ENCODE measurements at regions not wholly inside any gene's neighbourhood (a gene's known extent, or its start where the extent isn't known, plus 50 kb on each side); places are given as distances from the start of the nearest gene placed in this dataset.
A peak's percentile ranks its signal among the peaks of the same experiment; 100 is the strongest.

GRCh38 chr6:26149240-26149639 is 62.0 kb downstream of the HFE start:
- no peak for DNase-seq (ENCODE audit: extremely low read depth, low read depth, low spot score)

GRCh38 chr6:26152226-26153101 is 65.2 kb downstream of the HFE start:
- no peak for DNase-seq (ENCODE audit: extremely low read depth, low read depth, low spot score)

- DNase-seq (ENCODE audit: extremely low read depth, low read depth, low spot score) = no peak
Measured at GRCh38 chr6:26155061-26155930, 68.1 kb downstream of the HFE start.

DNA sequence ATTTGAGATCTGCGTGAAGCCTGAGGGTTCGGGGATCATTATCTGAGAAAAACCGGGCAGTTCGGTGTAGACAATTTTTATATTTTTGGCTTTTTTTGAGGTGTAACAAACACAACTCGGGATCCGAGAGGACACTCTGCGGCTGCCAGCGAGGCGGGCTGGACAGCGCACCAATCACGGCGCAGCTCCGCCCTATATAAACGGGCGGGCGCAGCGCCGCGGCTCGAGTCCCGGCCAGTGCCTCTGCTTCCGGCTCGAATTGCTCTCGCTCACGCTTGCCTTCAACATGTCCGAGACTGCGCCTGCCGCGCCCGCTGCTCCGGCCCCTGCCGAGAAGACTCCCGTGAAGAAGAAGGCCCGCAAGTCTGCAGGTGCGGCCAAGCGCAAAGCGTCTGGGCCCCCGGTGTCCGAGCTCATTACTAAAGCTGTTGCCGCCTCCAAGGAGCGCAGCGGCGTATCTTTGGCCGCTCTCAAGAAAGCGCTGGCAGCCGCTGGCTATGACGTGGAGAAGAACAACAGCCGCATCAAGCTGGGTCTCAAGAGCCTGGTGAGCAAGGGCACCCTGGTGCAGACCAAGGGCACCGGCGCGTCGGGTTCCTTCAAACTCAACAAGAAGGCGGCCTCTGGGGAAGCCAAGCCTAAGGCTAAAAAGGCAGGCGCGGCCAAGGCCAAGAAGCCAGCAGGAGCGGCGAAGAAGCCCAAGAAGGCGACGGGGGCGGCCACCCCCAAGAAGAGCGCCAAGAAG is 69.0 kb downstream of the HFE start:
- DNase-seq (ENCODE audit: extremely low read depth, low read depth, low spot score) = no peak

- no peak for DNase-seq (ENCODE audit: extremely low read depth, low read depth, low spot score)
Measured at GRCh38 chr6:26156850-26157250, 69.6 kb downstream of the HFE start.

- DNase-seq (ENCODE audit: extremely low read depth, low read depth, low spot score) = peak; percentile 96
Measured at GRCh38 chr6:26157251-26158075, 70.2 kb downstream of the HFE start.

DNA sequence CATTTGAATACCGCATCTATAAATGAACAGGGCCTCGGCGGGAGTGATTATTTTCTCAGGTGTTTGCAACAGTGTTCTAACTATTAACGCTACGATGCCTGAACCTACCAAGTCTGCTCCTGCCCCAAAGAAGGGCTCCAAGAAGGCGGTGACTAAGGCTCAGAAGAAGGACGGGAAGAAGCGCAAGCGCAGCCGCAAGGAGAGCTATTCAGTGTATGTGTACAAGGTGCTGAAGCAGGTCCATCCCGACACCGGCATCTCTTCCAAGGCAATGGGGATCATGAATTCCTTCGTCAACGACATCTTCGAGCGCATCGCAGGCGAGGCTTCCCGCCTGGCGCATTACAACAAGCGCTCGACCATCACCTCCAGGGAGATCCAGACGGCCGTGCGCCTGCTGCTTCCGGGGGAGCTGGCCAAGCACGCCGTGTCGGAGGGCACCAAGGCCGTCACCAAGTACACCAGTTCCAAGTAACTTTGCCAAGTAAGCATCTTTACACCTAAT is 70.9 kb downstream of the HFE start:
- DNase-seq (ENCODE audit: extremely low read depth, low read depth, low spot score) = no peak

GRCh38 chr6:26158581-26159356 is 71.5 kb downstream of the HFE start:
- DNase-seq (ENCODE audit: extremely low read depth, low read depth, low spot score) = no peak

DNA sequence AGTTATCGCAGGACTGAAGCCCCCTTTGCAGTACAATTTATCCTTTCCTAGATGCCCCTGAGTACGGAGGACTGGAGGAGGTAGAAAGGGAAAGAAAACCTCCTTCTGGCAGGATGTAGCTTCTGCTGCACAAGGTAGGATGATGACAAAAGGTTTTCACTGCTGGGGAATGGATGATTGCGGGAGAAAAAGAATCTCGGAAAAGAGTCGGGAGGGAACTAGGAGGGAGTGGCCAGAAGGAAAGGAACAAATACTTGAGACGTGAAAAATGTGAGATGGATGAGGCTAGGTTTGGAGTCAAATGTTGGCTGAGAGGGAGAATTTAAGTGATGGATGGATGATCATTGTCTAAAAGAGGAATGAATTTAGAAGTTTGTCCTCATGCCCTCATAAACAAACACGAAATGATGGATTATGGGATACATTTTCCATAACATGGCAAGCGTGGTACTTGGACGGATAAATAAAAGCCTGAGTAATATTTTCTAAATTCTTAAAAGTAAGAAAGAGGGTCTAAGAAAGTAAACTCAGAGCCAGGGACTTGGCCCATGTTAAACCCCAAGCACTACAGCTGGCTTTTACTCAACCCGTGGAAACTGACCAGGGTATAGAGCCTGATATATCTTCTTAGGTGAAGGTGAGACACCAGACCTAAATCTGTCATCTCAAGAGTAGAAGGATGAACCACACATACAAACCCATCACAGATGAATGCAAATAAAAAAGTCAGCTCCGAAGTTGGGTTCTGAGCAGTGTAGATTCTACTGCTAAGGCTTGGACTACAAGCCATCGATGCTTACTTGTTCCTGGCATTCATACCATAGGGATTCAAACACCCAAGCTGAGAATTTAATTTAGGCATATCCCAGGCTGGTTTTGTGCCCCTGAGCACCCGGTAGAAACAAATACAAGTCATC is 72.4 kb downstream of the HFE start:
- no peak for DNase-seq (ENCODE audit: extremely low read depth, low read depth, low spot score)

DNA sequence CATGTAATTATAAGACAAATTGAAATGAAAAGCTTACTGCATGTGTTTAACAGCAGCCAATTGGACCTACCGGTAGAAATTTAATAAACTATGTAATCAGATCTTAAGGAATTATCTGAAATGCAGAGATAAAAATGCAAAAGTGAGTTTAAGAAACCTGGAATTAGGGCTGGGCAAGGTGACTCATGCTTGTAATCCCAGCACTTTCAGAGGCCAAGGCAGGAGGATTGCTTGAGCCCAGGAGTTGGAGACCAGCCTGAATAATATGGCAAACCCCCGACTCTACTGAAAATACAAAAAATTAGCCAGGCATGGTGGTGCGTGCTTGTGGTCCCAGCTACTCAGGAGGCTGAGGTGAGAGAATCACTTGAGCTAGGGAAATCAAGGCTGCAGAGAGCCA is 74.1 kb downstream of the HFE start:
- DNase-seq (ENCODE audit: extremely low read depth, low read depth, low spot score) = no peak

DNA sequence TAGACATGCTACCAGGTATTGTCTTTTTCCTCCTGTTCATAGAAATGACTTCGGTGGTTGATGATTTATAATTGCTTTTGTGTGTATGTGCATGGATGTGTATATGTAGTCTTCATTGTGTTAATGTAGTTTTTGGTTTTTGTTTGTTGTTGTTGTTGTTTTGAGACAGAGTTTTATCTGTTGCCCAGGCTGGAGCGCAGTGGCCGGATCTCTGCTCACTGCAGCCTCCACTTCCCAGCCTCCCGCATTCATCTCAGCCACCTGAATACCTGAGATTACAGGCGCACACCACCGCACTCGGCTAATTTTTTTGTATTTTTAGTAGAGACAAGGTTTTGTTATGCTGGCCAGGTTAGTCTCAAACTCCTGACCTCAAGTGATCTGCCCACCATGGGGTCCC is 75.2 kb downstream of the HFE start:
- no peak for DNase-seq (ENCODE audit: extremely low read depth, low read depth, low spot score)

- DNase-seq (ENCODE audit: extremely low read depth, low read depth, low spot score) = no peak
Measured at GRCh38 chr6:26163427-26164119, 76.3 kb downstream of the HFE start.

DNA sequence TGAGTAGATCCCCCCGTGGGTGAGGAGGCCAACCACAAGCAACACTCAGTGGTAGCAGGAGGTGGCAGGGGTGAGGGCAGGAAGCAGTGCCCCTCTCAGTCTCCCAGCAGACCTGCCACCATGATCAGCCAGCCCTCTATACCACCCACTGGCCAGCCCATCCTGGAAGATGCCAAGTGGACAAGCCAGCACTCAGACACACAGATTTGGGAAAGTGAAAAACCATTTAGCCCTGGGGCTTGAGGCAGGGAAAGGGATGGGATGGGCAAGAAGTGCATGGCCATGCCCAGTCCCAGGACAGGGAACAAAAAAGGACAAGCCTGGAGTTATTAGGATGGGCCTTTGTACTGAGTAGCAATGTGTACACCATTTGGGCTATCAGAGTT is 76.9 kb downstream of the HFE start:
- DNase-seq (ENCODE audit: extremely low read depth, low read depth, low spot score) = no peak

DNA sequence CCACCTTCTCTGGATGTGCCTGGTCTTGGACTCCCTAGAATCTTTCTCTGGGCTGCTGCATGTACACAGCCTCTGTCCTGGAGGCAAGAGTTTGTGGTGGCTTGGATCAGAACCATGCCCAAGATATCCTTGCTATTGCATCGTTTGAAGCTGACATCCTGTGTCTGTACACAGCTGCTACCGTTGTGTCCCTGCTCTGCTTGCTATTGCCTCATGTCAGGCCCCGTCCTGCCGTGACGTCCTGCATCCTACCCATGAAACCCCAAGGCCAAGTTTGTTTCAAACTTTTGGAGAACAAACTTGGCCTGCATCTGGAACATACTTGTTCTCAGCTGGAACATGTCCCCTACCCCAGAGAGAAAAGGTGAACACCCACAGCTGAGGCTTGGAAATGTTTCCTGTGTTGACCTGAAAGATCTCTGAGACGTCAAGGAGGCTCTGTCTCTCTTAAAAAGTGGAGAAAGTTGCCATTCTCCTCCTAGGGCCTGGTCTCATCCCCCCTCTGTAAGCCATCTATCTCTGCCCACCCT is 78.1 kb downstream of the HFE start:
- no peak for DNase-seq (ENCODE audit: extremely low read depth, low read depth, low spot score)

DNA sequence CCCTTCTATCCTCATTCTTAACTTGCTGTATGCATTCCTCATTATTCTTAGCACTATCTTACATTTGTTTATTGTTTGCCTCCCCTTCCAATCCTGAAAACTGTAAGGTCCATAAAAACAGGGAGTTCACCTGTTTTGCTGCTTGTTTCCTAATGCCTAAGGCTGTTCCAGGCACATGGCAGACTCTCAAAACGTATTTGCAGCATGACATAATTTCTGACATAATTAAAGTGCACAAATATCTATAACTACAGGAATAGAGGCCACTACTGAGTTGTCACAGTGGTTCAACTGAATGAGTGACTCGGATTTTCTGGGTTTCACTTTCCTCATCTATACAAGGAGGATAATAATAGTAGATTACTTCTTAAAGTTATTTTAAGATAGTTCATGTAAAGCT is 83.0 kb downstream of the HFE start:
- no peak for DNase-seq (ENCODE audit: extremely low read depth, low read depth, low spot score)

- DNase-seq (ENCODE audit: extremely low read depth, low read depth, low spot score) = no peak
Measured at GRCh38 chr6:26170951-26171841, 84.0 kb downstream of the HFE start.

GRCh38 chr6:26172608-26172968 is 85.4 kb downstream of the HFE start:
- no peak for DNase-seq (ENCODE audit: extremely low read depth, low read depth, low spot score)
